ENCODE measurements at regions not wholly inside any gene's neighbourhood (a gene's known extent, or its start where the extent isn't known, plus 50 kb on each side); places are given as distances from the start of the nearest gene placed in this dataset.
A peak's percentile ranks its signal among the peaks of the same experiment; 100 is the strongest.

- DNase-seq (ENCODE audit: low spot score) = no peak
Measured at GRCh38 chr11:133787379-133788141, 57.8 kb downstream of the SPATA19 start.

GRCh38 chr11:133785795-133786340 is 59.4 kb downstream of the SPATA19 start:
- DNase-seq (ENCODE audit: low spot score) = no peak

GRCh38 chr11:133784359-133784758 is 61.0 kb downstream of the SPATA19 start:
- no peak for DNase-seq (ENCODE audit: low spot score)

- no peak for DNase-seq (ENCODE audit: low spot score)
Measured at GRCh38 chr11:133782116-133782725, 63.1 kb downstream of the SPATA19 start.

- no peak for DNase-seq (ENCODE audit: low spot score)
Measured at GRCh38 chr11:133778161-133778560, 67.2 kb downstream of the SPATA19 start.

- DNase-seq (ENCODE audit: low spot score) = no peak
Measured at GRCh38 chr11:133776671-133777367, 68.5 kb downstream of the SPATA19 start.

- no peak for DNase-seq (ENCODE audit: low spot score)
Measured at GRCh38 chr11:133762538-133762937, 82.8 kb downstream of the SPATA19 start.

- DNase-seq (ENCODE audit: low spot score) = no peak
Measured at GRCh38 chr11:133753150-133753549, 92.2 kb downstream of the SPATA19 start.

- no peak for DNase-seq (ENCODE audit: low spot score)
Measured at GRCh38 chr11:133749841-133750240, 95.5 kb downstream of the SPATA19 start.

- no peak for DNase-seq (ENCODE audit: low spot score)
Measured at GRCh38 chr11:133747409-133747808, 97.9 kb downstream of the SPATA19 start.

- DNase-seq (ENCODE audit: low spot score) = no peak
Measured at GRCh38 chr11:133746663-133747306, 98.5 kb downstream of the SPATA19 start.

- peak; percentile 50 for DNase-seq (ENCODE audit: low spot score)
Measured at GRCh38 chr11:133745791-133746190, 99.5 kb downstream of the SPATA19 start.

- DNase-seq (ENCODE audit: low spot score) = no peak
Measured at GRCh38 chr11:133742353-133742752, 103.0 kb downstream of the SPATA19 start.

- no peak for DNase-seq (ENCODE audit: low spot score)
Measured at GRCh38 chr11:133740963-133741362, 104.3 kb downstream of the SPATA19 start.

GRCh38 chr11:133739481-133739880 is 105.8 kb downstream of the SPATA19 start:
- no peak for DNase-seq (ENCODE audit: low spot score)

- no peak for DNase-seq (ENCODE audit: low spot score)
Measured at GRCh38 chr11:133738624-133739023, 106.7 kb downstream of the SPATA19 start.

GRCh38 chr11:133733631-133734030 is 111.7 kb downstream of the SPATA19 start:
- DNase-seq (ENCODE audit: low spot score) = no peak

- no peak for DNase-seq (ENCODE audit: low spot score)
Measured at GRCh38 chr11:133732109-133732674, 113.1 kb downstream of the SPATA19 start.

- peak; percentile 18 for DNase-seq (ENCODE audit: low spot score)
Measured at GRCh38 chr11:133727774-133728173, 117.5 kb downstream of the SPATA19 start.

GRCh38 chr11:133726542-133726941 is 118.8 kb downstream of the SPATA19 start:
- DNase-seq (ENCODE audit: low spot score) = peak; percentile 35

GRCh38 chr11:133724116-133724515 is 121.2 kb downstream of the SPATA19 start:
- DNase-seq (ENCODE audit: low spot score) = no peak

- DNase-seq (ENCODE audit: low spot score) = no peak
Measured at GRCh38 chr11:133723056-133723455, 122.3 kb downstream of the SPATA19 start.

Measured in Ammon's horn (tissue), 1 donor.